HG03060 (cell line): ENCODE measurements at regions not wholly inside any gene's neighbourhood (a gene's known extent, or its start where the extent isn't known, plus 50 kb on each side); places are given as distances from the start of the nearest gene placed in this dataset.
"Not testable (repeated sequence)": the region's sequence is repeated elsewhere in the genome, so short reads cannot be mapped to it uniquely, and the experiment has no call there.

Source experiments
- ATAC-seq: cut with Tn5 transposase; IDR thresholded peaks from one replicate; pipeline ENCODE4 v1.9.1; 2021; ENCODE audit warnings: low read depth, moderate number of reproducible peaks; ENCODE audit not compliant: unreplicated experiment

- no peak for ATAC-seq
Measured at GRCh38 chr2:64277101-64277849, 133.1 kb upstream of the PELI1 start.

GRCh38 chr2:64280812-64281211 is 136.6 kb upstream of the PELI1 start:
- ATAC-seq = not testable (repeated sequence)

- ATAC-seq = no peak
Measured at GRCh38 chr2:64283006-64283570, 138.9 kb upstream of the PELI1 start.

DNA sequence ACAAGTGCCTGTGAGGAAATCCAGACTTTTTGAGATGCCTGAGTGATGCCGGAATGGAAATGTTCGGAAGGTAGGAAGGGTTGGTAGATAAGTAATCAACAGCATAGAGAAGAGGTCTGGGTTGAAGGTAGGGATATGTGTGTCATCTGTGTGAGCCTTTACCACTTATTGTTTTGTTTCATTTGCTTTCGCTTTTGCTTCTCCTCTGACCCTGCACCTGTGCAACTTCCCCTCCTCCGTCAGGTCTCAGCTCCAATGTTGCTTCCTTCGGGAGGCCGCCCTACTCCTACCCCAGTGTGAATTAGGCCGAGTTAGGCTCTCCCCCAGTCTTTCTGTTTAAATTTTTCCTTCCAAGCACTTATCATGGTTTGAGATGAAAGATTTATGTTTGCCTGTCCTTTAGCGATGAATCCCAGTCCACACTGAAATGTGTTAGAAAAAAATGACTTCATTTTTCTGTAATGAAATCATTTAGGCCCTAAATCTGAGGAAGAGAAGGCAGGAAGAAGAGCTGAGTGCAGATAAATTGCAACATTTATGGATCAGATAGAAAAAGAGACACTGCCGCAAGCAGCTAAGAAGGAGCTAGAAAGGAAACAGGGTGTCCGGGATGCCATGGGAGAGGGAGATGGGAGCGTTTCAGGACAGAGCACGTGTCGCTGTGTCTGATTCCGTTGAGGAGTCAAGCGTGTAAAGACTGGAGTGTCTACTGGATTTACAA is 139.6 kb upstream of the PELI1 start:
- peak; percentile 60 for ATAC-seq

- ATAC-seq = no peak
Measured at GRCh38 chr2:64284751-64285150, 140.5 kb upstream of the PELI1 start.

- no peak for ATAC-seq
Measured at GRCh38 chr2:64287202-64287740, 143.1 kb upstream of the PELI1 start.

GRCh38 chr2:64288321-64289193 is 144.3 kb upstream of the PELI1 start:
- ATAC-seq = no peak

DNA sequence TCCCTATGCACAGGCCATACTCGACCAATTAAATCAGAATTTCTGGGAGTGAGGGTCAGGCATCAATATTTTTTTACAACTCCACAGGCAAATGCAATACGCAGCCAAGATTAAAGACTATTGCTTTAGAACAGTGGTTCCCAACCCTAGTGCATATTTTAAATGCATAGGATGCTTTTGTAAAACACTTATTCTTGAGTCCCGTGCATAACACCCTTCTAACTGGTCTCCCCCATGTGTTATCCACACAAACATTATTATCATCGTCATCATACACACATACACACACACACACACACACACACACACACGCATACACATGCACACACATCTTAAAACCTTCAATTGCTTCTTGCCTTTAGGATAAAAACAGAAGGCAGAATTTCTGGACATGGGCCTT is 145.0 kb upstream of the PELI1 start:
- no peak for ATAC-seq

GRCh38 chr2:64289737-64290136 is 145.5 kb upstream of the PELI1 start:
- no peak for ATAC-seq

- ATAC-seq = no peak
Measured at GRCh38 chr2:64291181-64291580, 147.0 kb upstream of the PELI1 start.

GRCh38 chr2:64295326-64296139 is 151.3 kb upstream of the PELI1 start:
- no peak for ATAC-seq

DNA sequence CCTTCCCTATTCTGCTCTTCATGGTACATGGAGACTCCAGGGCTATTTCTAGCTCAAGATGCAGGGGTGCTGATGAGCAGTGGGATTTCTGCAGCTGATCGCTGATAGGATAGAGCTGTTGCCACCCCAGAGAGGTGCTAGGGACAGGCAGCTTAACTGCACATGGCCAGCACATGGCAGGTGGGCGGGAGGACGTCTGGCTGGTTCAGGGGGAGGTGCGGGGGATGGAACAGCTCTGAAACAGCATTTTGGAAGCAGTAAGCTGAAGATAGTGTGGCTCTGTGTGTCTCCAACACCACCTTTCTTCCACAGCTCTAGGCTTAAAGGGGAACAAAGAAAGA is 151.9 kb upstream of the PELI1 start:
- ATAC-seq = no peak

GRCh38 chr2:64296695-64297346 is 152.6 kb upstream of the PELI1 start:
- ATAC-seq = no peak

DNA sequence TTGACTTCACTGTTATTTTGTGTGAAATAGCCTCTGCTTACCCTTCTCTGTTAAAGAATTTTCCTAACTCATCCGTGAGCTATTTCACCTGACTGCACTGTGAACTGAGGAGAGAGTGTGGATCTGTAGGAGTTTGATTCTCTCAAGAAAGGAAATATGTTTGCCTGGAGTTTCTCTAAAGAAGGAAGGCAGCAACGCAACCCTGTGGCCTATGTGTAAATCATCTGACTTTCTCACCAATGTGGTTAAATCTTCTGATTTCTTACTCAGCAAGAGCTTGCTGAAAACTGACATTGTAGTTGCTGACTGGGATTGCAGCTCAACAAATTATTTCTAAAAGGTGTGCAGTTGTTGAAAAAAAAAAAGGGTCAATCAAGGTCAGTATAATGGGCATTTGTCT is 153.9 kb upstream of the PELI1 start:
- ATAC-seq = no peak

DNA sequence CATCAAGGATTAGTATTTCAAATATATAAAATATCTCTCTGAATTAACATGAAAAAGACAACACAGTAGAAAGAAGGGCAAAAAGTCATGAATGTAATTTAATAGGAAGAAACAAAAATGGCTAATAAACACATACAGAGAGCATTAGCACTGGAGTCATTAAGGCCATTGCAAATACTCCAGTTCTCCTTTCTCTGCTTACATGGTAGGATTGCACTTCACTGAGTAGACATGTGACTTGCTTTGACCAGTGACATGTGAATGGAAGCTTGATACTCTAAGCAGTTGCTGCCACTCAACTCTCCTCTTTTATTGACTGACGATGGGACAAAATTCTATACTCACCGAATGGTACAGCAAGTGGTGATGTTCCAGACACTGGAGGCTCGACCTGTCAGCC is 153.9 kb upstream of the LGALSL start:
- ATAC-seq = no peak

GRCh38 chr2:64303250-64303649 is 150.7 kb upstream of the LGALSL start:
- ATAC-seq = no peak

DNA sequence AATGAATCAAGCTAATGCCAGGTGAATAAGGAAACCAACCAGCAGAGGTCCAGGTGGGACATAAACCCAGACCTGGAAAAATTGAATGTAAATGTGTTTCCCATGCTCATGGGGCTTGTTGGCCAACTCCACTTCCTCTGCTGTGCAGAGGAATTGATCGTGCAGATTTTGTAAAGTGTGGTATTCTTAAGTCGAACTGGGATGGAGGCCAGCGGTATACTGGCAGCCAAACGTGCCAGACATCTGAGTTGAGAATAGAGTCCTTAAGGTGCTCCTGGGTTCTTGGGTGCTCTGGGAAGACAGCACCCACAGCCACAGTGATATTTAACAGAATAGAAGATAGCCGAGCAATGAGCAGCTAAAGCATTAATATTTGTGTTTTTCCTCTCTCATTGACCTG is 146.5 kb upstream of the LGALSL start:
- ATAC-seq = no peak

GRCh38 chr2:64311191-64311910 is 142.6 kb upstream of the LGALSL start:
- ATAC-seq = no peak
